Smooth muscle cell (in vitro differentiated cells): ENCODE measurements at regions not wholly inside any gene's neighbourhood (a gene's known extent, or its start where the extent isn't known, plus 50 kb on each side); places are given as distances from the start of the nearest gene placed in this dataset.
"Not testable (repeated sequence)": the region's sequence is repeated elsewhere in the genome, so short reads cannot be mapped to it uniquely, and the experiment has no call there.

Source experiments
- DNase-seq: peaks from one replicate; lab custom pipeline; 2025; ENCODE audit not compliant: unreplicated experiment; lab: John Stamatoyannopoulos, UW
- H2AFZ ChIP-seq: fragments of 200-600 bp; sonication (generic); 2 replicates; pipeline ENCODE4 v1.6.0; 2016; ENCODE audit warnings: antibody characterized with exemption, low read depth, mild to moderate bottlenecking
- H3F3A ChIP-seq: fragments of 200-600 bp; sonication (generic); 2 replicates; pipeline ENCODE4 v1.6.0; 2017; ENCODE audit warnings: antibody characterized with exemption, low read depth
- H3K27ac ChIP-seq: fragments of 200-600 bp; sonication (generic); 2 replicates; pipeline ENCODE4 v1.5.1; 2016; ENCODE audit warnings: low read depth, mild to moderate bottlenecking
- H3K27me3 ChIP-seq: fragments of 200-600 bp; sonication (generic); 2 replicates; pipeline ENCODE4 v1.6.1; 2016; ENCODE audit warnings: low read depth, mild to moderate bottlenecking
- H3K36me3 ChIP-seq: fragments of 200-600 bp; sonication (generic); 2 replicates; pipeline ENCODE4 v1.5.1; 2016; ENCODE audit warnings: low read depth
- H3K4me1 ChIP-seq: fragments of 200-600 bp; sonication (generic); 2 replicates; pipeline ENCODE4 v1.5.1; 2016; ENCODE audit warnings: low read depth
- H3K4me2 ChIP-seq: fragments of 200-600 bp; sonication (generic); 2 replicates; pipeline ENCODE4 v1.6.0; 2016; ENCODE audit warnings: mild to moderate bottlenecking
- H3K4me3 ChIP-seq: fragments of 200-600 bp; sonication (generic); 2 replicates; pipeline ENCODE4 v1.5.1; 2016; ENCODE audit warnings: mild to moderate bottlenecking
- H3K79me2 ChIP-seq: fragments of 200-600 bp; sonication (generic); 2 replicates; pipeline ENCODE4 v1.6.0; 2016; ENCODE audit warnings: low read depth, mild to moderate bottlenecking
- H3K9ac ChIP-seq: fragments of 200-600 bp; sonication (generic); 2 replicates; pipeline ENCODE4 v1.6.0; 2016; ENCODE audit warnings: low read depth
- H3K9me3 ChIP-seq: fragments of 200-600 bp; sonication (generic); replicated peaks from 2 replicates; pipeline ENCODE4 v1.5.1; 2016; ENCODE audit warnings: low read depth
- H4K20me1 ChIP-seq: fragments of 200-600 bp; sonication (generic); 2 replicates; pipeline ENCODE4 v1.6.0; 2016; ENCODE audit warnings: low read depth
- WGBS: methylation state at CpG from one replicate; pipeline ENCODE4 v1.1.7; 2016; ENCODE audit warnings: low lambda C conversion rate; 5-methylcytosine and 5-hydroxymethylcytosine counted together
- TF ChIP-seq, protein P1 (sequence below): fragments of 200-600 bp; sonication (generic); IDR thresholded peaks from 2 replicates; pipeline ENCODE4 v1.5.1; 2017; ENCODE audit warnings: borderline replicate concordance, mild to moderate bottlenecking, antibody characterized with exemption; ENCODE audit not compliant: insufficient read depth, poor library complexity, severe bottlenecking

DNA sequence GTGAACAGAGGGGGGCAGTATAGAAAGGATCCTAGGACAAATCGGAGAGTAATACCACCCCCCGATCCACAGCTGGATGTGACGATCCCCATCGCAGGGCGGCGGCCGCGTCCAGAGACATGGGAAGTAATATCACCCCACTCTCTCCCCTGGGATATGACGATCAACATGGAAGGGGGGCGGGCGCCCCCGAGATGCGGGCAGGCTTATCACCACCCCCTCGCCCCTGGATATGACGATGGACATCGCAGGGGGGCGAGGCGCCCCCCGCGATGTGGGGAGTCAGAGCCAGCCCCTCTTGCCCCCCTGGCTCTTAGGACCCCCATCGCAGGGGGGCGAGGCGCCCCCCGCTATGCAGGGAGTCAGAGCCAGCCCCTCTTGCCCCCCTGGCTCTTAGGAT lies 120.4 kb upstream of the OSBPL11 start:
- Histone ChIP-seq H3K27me3 (no peaks in the 10 kb centered on the region), H2AFZ (no peak overlapping the region), H3K4me2 (no peak overlapping the region), H3K9me3 (no peaks in the 10 kb centered on the region), H3K4me1 (no peaks in the 10 kb centered on the region), H4K20me1 (no peaks in the 10 kb centered on the region), H3K9ac (no peak overlapping the region), H3K79me2 (no peaks in the 10 kb centered on the region), H3K4me3 (no peak overlapping the region), H3F3A (no peaks in the 10 kb centered on the region), H3K36me3 (no peaks in the 10 kb centered on the region), H3K27ac (no peak overlapping the region)
- TF ChIP-seq, protein P1, sequence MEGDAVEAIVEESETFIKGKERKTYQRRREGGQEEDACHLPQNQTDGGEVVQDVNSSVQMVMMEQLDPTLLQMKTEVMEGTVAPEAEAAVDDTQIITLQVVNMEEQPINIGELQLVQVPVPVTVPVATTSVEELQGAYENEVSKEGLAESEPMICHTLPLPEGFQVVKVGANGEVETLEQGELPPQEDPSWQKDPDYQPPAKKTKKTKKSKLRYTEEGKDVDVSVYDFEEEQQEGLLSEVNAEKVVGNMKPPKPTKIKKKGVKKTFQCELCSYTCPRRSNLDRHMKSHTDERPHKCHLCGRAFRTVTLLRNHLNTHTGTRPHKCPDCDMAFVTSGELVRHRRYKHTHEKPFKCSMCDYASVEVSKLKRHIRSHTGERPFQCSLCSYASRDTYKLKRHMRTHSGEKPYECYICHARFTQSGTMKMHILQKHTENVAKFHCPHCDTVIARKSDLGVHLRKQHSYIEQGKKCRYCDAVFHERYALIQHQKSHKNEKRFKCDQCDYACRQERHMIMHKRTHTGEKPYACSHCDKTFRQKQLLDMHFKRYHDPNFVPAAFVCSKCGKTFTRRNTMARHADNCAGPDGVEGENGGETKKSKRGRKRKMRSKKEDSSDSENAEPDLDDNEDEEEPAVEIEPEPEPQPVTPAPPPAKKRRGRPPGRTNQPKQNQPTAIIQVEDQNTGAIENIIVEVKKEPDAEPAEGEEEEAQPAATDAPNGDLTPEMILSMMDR: no peak
- 93% methylated on average over 24 of the region's 24 CpGs for WGBS
- no peak for DNase-seq

DNA sequence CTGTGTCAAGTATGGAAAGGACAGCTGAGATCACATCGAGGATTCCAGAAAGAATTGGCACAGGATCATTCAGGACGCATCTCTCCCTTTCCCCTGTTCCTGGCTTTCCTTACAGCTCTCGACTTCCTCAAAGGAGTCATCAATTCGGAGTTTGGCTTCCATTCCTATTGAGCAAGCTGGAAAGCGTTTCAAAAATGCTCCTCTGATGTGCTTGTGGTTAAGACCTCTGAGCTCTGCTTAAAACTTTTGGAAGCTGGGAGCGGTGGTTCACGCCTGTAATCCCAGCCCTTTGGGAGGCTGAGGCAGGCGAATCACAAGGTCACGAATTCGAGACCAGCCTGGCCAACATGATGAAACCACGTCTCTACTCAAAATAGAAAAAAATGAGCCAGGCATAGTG lies 136.9 kb upstream of the OSBPL11 start:
- not testable (repeated sequence) for H3K36me3 ChIP-seq, DNase-seq, H3K9me3 ChIP-seq, H2AFZ ChIP-seq, H3K4me2 ChIP-seq, H4K20me1 ChIP-seq, H3K79me2 ChIP-seq, H3F3A ChIP-seq, H3K4me3 ChIP-seq, H3K27ac ChIP-seq, H3K27me3 ChIP-seq, H3K4me1 ChIP-seq, H3K9ac ChIP-seq
- WGBS: 74% methylated on average over 11 of the region's 11 CpGs

DNA sequence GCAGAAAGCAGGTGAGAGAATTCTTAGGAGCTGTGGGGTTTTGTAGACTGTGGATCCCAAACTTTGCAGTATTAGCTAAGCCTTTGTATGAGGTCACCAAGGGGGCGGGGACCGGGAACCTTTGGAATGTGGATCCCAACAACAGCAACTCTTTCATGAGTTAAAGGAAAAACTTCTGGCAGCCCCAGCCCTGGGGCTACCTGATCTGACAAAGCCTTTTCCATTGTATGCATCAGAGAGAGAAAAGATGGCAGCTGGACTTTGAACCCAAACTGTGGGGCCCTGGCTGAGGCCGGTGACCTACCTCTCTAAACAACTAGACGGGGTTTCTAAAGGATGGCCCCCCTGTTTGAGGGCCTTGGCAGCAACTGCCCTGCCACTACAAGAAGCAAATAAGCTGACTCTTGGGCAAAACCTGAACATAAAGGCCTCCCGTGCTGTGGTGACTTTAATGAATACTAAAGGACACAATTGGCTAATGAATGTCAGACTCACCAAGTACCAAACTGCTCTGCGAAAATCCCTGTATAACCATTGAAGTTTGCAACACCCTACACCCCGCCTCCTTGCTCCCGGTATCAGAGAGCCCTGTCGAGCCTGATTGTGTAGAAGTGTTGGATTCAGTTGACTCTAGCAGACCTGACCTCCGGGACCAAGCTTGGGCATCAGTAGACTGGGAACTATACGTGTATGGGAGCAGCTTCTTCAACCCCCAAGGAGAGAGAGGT lies 146.9 kb upstream of the OSBPL11 start:
- H3K9ac ChIP-seq, H2AFZ ChIP-seq, DNase-seq, H3K27ac ChIP-seq, H3F3A ChIP-seq, H3K9me3 ChIP-seq, H3K36me3 ChIP-seq, H3K4me3 ChIP-seq, H4K20me1 ChIP-seq, H3K27me3 ChIP-seq, H3K4me1 ChIP-seq, H3K4me2 ChIP-seq, H3K79me2 ChIP-seq: not testable (repeated sequence)
- 88% methylated on average over 11 of the region's 11 CpGs for WGBS

DNA sequence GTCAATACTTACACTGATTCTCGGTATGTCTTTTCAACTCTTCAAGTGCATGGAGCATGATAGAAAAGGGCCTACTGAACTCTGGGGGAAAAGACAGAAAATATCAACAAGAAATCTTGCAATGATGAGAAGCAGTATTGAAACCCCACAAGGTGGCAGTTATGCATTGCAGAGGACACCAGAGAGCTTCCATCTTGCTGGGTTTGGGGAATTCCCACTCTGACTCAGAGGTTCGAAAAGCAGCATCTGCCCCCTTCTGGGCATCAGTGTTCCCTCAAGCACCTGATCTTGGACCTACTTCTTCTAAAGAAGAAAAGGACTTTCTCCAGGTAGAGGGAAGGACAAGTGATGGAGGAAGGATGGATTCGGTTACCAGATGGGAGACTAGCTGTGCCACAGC lies 147.5 kb upstream of the OSBPL11 start:
- not testable (repeated sequence) for H3K27ac ChIP-seq, H3K36me3 ChIP-seq, H2AFZ ChIP-seq, H4K20me1 ChIP-seq, H3K79me2 ChIP-seq, H3K9ac ChIP-seq, H3K4me2 ChIP-seq, H3K4me1 ChIP-seq, H3K9me3 ChIP-seq, H3F3A ChIP-seq, DNase-seq, H3K4me3 ChIP-seq, H3K27me3 ChIP-seq
- 91% methylated on average over 3 of the region's 3 CpGs for WGBS

DNA sequence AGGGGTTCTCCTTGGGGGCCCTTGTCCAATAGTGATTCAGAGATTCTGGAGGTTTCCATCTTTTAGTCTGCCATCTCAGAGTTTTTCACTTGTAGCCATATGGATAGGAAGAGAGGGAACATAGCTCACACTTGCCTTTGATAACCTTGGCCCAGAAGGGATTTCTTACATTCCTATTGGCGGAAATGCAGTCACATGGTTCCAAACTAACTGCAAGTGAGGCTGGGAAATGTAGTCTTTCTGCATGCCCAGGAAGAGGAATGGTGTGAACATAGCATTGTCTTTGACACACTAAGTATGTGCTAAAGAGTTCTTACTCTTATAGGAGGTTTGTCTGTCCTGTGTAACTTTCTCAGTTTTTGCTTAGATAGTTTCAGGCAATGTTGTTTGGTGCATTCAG lies 161.8 kb upstream of the OSBPL11 start:
- H2AFZ ChIP-seq, H3K27me3 ChIP-seq, H3K9ac ChIP-seq, H3K4me1 ChIP-seq, H3K4me3 ChIP-seq, H3K79me2 ChIP-seq, H3K4me2 ChIP-seq, H4K20me1 ChIP-seq, H3K27ac ChIP-seq, H3K36me3 ChIP-seq, DNase-seq, H3F3A ChIP-seq, H3K9me3 ChIP-seq: not testable (repeated sequence)
- 90% methylated on average over 1 of the region's 1 CpG for WGBS

DNA sequence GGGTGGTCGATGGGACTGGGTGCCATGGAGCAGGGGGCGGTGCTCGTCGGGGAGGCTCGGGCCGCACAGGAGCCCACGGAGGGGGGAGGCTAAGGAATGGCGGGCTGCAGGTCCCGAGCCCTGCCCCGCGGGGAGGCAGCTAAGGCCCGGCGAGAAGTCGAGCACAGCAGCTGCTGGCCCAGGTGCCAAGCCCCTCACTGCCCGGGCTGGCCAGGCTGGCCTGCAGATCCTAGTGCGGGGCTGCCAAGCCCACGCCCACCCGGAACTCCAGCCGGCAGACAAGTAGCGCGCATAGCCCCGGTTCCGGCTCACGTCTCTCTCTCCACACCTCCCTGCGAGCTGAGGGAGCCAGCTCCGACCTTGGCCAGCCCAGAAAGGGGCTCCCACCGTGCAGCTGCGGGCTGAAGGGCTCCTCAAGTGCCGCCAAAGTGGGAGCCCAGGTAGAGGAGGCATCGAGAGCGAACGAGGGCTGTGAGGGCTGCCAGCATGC lies 163.4 kb upstream of the OSBPL11 start:
- H3K4me2 ChIP-seq, H3K36me3 ChIP-seq, H3K9me3 ChIP-seq, H3K27ac ChIP-seq, DNase-seq, H3K9ac ChIP-seq, H3K4me3 ChIP-seq, H2AFZ ChIP-seq, H4K20me1 ChIP-seq, H3K27me3 ChIP-seq, H3K4me1 ChIP-seq, H3K79me2 ChIP-seq, H3F3A ChIP-seq: not testable (repeated sequence)
- 93% methylated on average over 32 of the region's 32 CpGs for WGBS

DNA sequence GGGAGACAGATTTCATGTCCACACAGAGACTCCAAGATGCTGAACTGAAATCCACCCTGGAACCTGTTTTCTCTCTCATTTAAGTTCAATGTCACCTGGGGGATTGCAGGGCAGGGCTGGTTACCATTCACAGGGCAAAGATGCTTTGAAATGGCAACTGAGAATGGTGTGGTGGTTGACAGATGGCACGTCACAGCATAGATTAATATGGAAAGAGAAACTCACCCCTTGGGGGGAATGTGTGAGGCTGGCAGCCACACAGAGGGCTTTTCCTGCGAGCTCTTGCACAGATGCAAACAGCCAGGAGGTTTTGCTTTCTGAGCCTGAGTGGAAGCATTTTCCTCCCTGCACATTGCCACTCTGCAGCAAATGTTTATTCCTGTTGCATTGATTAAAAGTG lies 167.3 kb upstream of the OSBPL11 start:
- 92% methylated on average over 2 of the region's 2 CpGs for WGBS
- not testable (repeated sequence) for H3K27me3 ChIP-seq, H3K36me3 ChIP-seq, H3F3A ChIP-seq, DNase-seq, H3K9ac ChIP-seq, H3K4me3 ChIP-seq, H3K79me2 ChIP-seq, H2AFZ ChIP-seq, H4K20me1 ChIP-seq, H3K4me1 ChIP-seq, H3K4me2 ChIP-seq, H3K27ac ChIP-seq, H3K9me3 ChIP-seq
